PC-3 (cell line): ENCODE measurements at regions not wholly inside any gene's neighbourhood (a gene's known extent, or its start where the extent isn't known, plus 50 kb on each side); places are given as distances from the start of the nearest gene placed in this dataset.

ENCODE experiments used
- ATAC-seq: fragments of 200-7000 bp; cut with Tn5 transposase; 2 replicates; pipeline ENCODE4 v1.9.1; 2020; ENCODE audit warnings: mild to moderate bottlenecking, moderate library complexity
- BruUV-seq: library from RNA; stranded (reverse); fragments of 400-500 nt; replicated peaks from 2 replicates; lab custom pipeline; 2021; lab: Mats Ljungman, UMichigan
- CTCF ChIA-PET: fragments of 300-600 bp; sonication (Branson Sonifier 250); formaldehyde crosslinking; loops from one replicate; lab custom pipeline; 2022; ENCODE audit warnings: antibody characterized with exemption; lab: Charles Lee
- POLR2A ChIA-PET: fragments of 300-600 bp; sonication (Branson Sonifier 250); formaldehyde crosslinking; loops from one replicate; lab custom pipeline; 2022; ENCODE audit warnings: antibody characterized with exemption; ENCODE audit not compliant: unreplicated experiment; lab: Charles Lee
- DNase-seq: peaks from one replicate; pipeline ENCODE4 v3.0.0-alpha.2; 2015
- H2AFZ ChIP-seq: fragments of 300-600 bp; sonication (generic); 2 replicates; pipeline ENCODE4 v1.6.0; 2016; ENCODE audit warnings: antibody characterized with exemption, low read length
- H3F3A ChIP-seq: fragments of 300-600 bp; sonication (generic); one replicate; pipeline ENCODE4 v1.6.0; 2017; ENCODE audit warnings: antibody characterized with exemption, low read length, control low read depth, mild to moderate bottlenecking; ENCODE audit not compliant: unreplicated experiment
- H3K27ac ChIP-seq: fragments of 300-600 bp; sonication (generic); 2 replicates; pipeline ENCODE4 v1.5.1; 2016; ENCODE audit warnings: mild to moderate bottlenecking, low read length
- H3K27me3 ChIP-seq: fragments of 300-600 bp; sonication (generic); 2 replicates; pipeline ENCODE4 v1.6.1; 2016; ENCODE audit warnings: low read length, mixed read lengths
- H3K36me3 ChIP-seq: fragments of 300-600 bp; sonication (generic); 2 replicates; pipeline ENCODE4 v1.6.1; 2016; ENCODE audit warnings: low read depth, mixed run types, low read length, mixed read lengths
- H3K4me1 ChIP-seq: fragments of 300-600 bp; sonication (generic); 2 replicates; pipeline ENCODE4 v1.5.1; 2016; ENCODE audit warnings: low read length; ENCODE audit not compliant: insufficient read depth
- H3K4me2 ChIP-seq: fragments of 300-600 bp; sonication (generic); 2 replicates; pipeline ENCODE4 v1.6.0; 2016; ENCODE audit warnings: low read length
- H3K4me3 ChIP-seq: fragments of 300-600 bp; sonication (generic); 2 replicates; pipeline ENCODE4 v1.5.1; 2016; ENCODE audit warnings: mild to moderate bottlenecking, low read length, mixed read lengths
- H3K79me2 ChIP-seq: fragments of 300-600 bp; sonication (generic); 2 replicates; pipeline ENCODE4 v1.6.1; 2017; ENCODE audit warnings: low read length, mixed read lengths
- H3K9ac ChIP-seq: fragments of 300-600 bp; sonication (generic); 2 replicates; pipeline ENCODE4 v1.6.0; 2016; ENCODE audit warnings: mild to moderate bottlenecking, low read length
- H3K9me2 ChIP-seq: fragments of 300-600 bp; sonication (generic); replicated peaks from 2 replicates; pipeline ENCODE4 v1.6.1; 2016; ENCODE audit warnings: mixed run types, low read length, mixed read lengths
- H3K9me3 ChIP-seq: fragments of 300-600 bp; sonication (generic); 2 replicates; pipeline ENCODE4 v1.6.1; 2016; ENCODE audit warnings: low read length, mixed read lengths
- H4K20me1 ChIP-seq: fragments of 300-600 bp; sonication (generic); 2 replicates; pipeline ENCODE4 v1.6.1; 2016; ENCODE audit warnings: low read length, mixed read lengths
- EZH2 ChIP-seq: fragments of 300-600 bp; sonication (generic); IDR thresholded peaks from one replicate; pipeline ENCODE4 v1.6.1; 2017; ENCODE audit warnings: antibody characterized with exemption, mild to moderate bottlenecking, low read length; ENCODE audit not compliant: unreplicated experiment
- EZH2phosphoT487 ChIP-seq: fragments of 300-600 bp; sonication (generic); IDR thresholded peaks from 2 replicates; pipeline ENCODE4 v1.6.1; 2018; ENCODE audit warnings: mild to moderate bottlenecking, antibody characterized with exemption, low read length, borderline replicate concordance
- intact Hi-C: fragments of 100-400 bp; cut with micrococcal nuclease; formaldehyde crosslinking; loops from 2 replicates; pipeline ENCODE4 v1.9.0; 2023
- TF ChIP-seq, protein P1 (sequence below): fragments of 300-600 bp; sonication (generic); conservative IDR thresholded peaks from 2 replicates; pipeline ENCODE4 v1.5.1; 2017; ENCODE audit warnings: antibody characterized with exemption, low read depth, mild to moderate bottlenecking, low read length

DNA sequence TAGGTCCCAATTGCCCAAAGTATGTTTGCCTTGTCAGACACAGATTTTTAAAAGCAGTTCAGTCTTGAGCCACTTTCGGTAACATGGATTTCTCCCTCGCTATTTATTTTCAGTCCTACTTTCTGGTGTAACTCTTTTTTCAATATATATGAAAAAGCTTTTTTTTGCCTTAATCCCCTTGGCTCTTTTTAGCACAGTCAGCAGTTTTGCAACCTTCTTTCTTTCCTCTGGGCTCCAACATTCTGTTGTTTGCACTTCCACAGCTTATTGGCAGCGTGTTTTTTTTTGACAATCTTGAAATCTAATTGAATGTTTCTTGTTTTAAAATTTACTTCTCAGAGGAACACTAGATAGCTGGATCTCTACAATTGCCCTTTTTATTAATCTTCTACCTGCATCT lies 429.3 kb upstream of the NBEA start:
- Histone ChIP-seq H3K9me3 (no peaks in the 10 kb centered on the region), H2AFZ (no peak overlapping the region), H3K27me3 (no peaks in the 10 kb centered on the region), H3K4me3 (no peak overlapping the region), H3K9ac (no peak overlapping the region), H3K36me3 (no peaks in the 10 kb centered on the region), H4K20me1 (no peaks in the 10 kb centered on the region), H3K27ac (no peak overlapping the region), H3K4me2 (no peak overlapping the region), H3F3A (no peaks in the 10 kb centered on the region), H3K79me2 (no peaks in the 10 kb centered on the region), H3K4me1 (no peaks in the 10 kb centered on the region), H3K9me2 (no peaks in the 10 kb centered on the region)
- ATAC-seq (no peak), DNase-seq (no peak)
- no peak for TF ChIP-seq EZH2
- TF ChIP-seq, protein P1, sequence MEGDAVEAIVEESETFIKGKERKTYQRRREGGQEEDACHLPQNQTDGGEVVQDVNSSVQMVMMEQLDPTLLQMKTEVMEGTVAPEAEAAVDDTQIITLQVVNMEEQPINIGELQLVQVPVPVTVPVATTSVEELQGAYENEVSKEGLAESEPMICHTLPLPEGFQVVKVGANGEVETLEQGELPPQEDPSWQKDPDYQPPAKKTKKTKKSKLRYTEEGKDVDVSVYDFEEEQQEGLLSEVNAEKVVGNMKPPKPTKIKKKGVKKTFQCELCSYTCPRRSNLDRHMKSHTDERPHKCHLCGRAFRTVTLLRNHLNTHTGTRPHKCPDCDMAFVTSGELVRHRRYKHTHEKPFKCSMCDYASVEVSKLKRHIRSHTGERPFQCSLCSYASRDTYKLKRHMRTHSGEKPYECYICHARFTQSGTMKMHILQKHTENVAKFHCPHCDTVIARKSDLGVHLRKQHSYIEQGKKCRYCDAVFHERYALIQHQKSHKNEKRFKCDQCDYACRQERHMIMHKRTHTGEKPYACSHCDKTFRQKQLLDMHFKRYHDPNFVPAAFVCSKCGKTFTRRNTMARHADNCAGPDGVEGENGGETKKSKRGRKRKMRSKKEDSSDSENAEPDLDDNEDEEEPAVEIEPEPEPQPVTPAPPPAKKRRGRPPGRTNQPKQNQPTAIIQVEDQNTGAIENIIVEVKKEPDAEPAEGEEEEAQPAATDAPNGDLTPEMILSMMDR, result no peak
- TF ChIP-seq EZH2phosphoT487, result no peak
- BruUV-seq, result no TSS peak
- intact Hi-C loops, result no loop called here
- ChIA-PET POLR2A (interaction anchor here (0.7 kb wide), 1 partner anchor 50 kb away, joined by 5 read pairs; no protein-coding TSS in a partner anchor), CTCF (no interaction called here)

DNA sequence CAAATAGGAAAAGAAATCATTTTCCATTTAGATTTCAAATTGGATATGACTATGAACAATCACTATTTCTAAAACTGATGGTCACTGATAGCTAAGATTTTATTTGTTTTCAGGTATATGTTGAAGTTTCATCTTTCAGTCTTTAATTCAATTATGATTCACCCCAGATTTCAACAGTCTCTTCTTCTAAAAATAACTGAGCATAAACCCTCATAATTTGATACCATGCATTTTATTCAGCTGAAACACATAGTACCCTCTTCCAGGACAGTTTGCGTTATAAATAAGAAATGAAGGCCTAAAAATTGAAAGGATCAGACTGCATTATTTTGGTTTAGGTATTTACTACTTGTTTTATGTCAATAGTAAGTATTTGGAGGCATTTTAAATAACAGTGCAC lies 428.5 kb upstream of the NBEA start:
- intact Hi-C loops, result no loop called here
- BruUV-seq, result no TSS peak
- ChIA-PET POLR2A (no interaction called here), CTCF (no interaction called here)
- no peaks in the 10 kb centered on the region for H3K9me3 ChIP-seq
- no peak for TF ChIP-seq EZH2
- TF ChIP-seq, protein P1, result no peak
- TF ChIP-seq EZH2phosphoT487, result no peak
- no peaks in the 10 kb centered on the region for H3F3A ChIP-seq
- no peaks in the 10 kb centered on the region for H3K27me3 ChIP-seq
- no peak for DNase-seq
- no peak for ATAC-seq
- H3K36me3 ChIP-seq, result no peaks in the 10 kb centered on the region
- H3K79me2 ChIP-seq, result no peaks in the 10 kb centered on the region
- no peak overlapping the region for H2AFZ ChIP-seq
- H4K20me1 ChIP-seq, result no peaks in the 10 kb centered on the region
- H3K27ac ChIP-seq, result no peak overlapping the region
- no peak overlapping the region for H3K9ac ChIP-seq
- H3K9me2 ChIP-seq, result no peaks in the 10 kb centered on the region
- no peak overlapping the region for H3K4me3 ChIP-seq
- H3K4me1 ChIP-seq, result no peaks in the 10 kb centered on the region
- no peak overlapping the region for H3K4me2 ChIP-seq

DNA sequence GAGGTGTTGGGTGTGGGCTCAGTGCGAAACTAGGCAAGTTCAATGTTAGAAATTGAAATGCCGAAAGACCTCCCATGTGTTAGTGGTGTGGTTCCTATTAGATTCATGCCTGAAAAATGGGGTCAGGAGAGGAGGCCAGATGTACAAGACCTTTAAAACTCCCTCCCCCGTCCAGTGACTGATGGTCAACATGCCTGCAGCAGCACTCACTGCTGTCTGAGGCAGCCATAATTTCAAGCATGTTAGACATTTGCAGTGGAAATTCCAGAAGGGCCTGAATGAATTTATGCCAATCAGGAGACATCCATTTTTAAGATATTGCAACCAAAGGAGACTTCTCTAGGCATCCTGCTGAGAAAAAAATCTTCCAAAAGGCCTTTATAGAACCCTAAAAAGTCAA lies 426.9 kb upstream of the NBEA start:
- ATAC-seq (no peak), DNase-seq (no peak)
- Histone ChIP-seq H3K27me3 (no peaks in the 10 kb centered on the region), H4K20me1 (no peaks in the 10 kb centered on the region), H3K4me1 (no peaks in the 10 kb centered on the region), H3K9ac (no peak overlapping the region), H3K4me2 (no peak overlapping the region), H2AFZ (no peak overlapping the region), H3K79me2 (no peaks in the 10 kb centered on the region), H3K36me3 (no peaks in the 10 kb centered on the region), H3F3A (no peaks in the 10 kb centered on the region), H3K9me3 (no peaks in the 10 kb centered on the region), H3K4me3 (no peak overlapping the region), H3K9me2 (no peaks in the 10 kb centered on the region), H3K27ac (no peak overlapping the region)
- POLR2A ChIA-PET, result no interaction called here
- intact Hi-C loops, result no loop called here
- no peak for TF ChIP-seq EZH2
- TF ChIP-seq, protein P1, result no peak
- no peak for TF ChIP-seq EZH2phosphoT487
- CTCF ChIA-PET, result no interaction called here
- no TSS peak for BruUV-seq
